Right lobe of liver (tissue), 4 donors: ENCODE measurements at regions not wholly inside any gene's neighbourhood (a gene's known extent, or its start where the extent isn't known, plus 50 kb on each side); places are given as distances from the start of the nearest gene placed in this dataset.

Experiments
- POLR2A ChIP-seq: fragments of 450-650 bp; IDR thresholded peaks from one replicate; pipeline ENCODE4 v1.6.1; 2017; ENCODE audit warnings: antibody characterized with exemption, mild to moderate bottlenecking
- TF ChIP-seq, protein P1 (sequence below), 4 donors: fragments of 200-600 bp in 3 of 4; fragments of 450-650 bp in 1 of 4; IDR thresholded peaks; one replicate each; pipeline versions ENCODE4 v1.5.1 to v1.8.0; 2016 to 2022; ENCODE audit warnings: antibody characterized with exemption in 4 of 4, mild to moderate bottlenecking in 2 of 4
- donor health status: DM: no; HTN: no; CAD: no.
- donor health status: DM: no; HTN: no; CAD: no.
- donor health status: DM: no; HTN: yes; CAD: no.

DNA sequence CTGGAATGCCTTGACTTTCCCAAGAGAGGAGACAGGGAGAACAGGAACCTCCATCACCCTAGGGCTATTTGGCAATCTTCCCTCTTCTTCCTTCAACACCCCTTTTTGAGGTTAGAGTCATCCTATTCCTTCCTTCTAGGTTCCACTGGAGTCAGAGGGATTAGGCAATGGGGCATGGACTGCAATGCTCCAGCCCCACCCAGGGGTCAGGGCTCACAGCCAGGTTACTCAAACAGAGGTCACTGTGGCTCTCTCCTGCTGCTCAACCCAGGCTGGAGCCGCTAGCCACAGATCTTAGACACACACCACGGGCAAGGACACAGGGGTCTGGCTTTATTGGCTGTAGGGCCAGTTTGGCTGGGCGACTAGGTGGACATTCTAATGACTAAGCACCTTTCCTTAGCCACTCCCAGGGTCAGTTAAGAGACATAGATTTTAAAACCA, 145.5 kb upstream of the NRIP1 start:
- TF ChIP-seq, protein P1, sequence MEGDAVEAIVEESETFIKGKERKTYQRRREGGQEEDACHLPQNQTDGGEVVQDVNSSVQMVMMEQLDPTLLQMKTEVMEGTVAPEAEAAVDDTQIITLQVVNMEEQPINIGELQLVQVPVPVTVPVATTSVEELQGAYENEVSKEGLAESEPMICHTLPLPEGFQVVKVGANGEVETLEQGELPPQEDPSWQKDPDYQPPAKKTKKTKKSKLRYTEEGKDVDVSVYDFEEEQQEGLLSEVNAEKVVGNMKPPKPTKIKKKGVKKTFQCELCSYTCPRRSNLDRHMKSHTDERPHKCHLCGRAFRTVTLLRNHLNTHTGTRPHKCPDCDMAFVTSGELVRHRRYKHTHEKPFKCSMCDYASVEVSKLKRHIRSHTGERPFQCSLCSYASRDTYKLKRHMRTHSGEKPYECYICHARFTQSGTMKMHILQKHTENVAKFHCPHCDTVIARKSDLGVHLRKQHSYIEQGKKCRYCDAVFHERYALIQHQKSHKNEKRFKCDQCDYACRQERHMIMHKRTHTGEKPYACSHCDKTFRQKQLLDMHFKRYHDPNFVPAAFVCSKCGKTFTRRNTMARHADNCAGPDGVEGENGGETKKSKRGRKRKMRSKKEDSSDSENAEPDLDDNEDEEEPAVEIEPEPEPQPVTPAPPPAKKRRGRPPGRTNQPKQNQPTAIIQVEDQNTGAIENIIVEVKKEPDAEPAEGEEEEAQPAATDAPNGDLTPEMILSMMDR (IDR thresholded peaks at IDR 0.05), result no peak
- TF ChIP-seq POLR2A, result no peak
